ENCODE measurements at regions not wholly inside any gene's neighbourhood (a gene's known extent, or its start where the extent isn't known, plus 50 kb on each side); places are given as distances from the start of the nearest gene placed in this dataset.

GRCh38 chr5:89988129-89988810 is 421.3 kb downstream of the CETN3 start:
- Histone ChIP-seq H3K36me3 (ENCODE audit: control insufficient read depth, insufficient read depth, low read length) (no peaks in the 10 kb centered on the region), H3K27me3 (replicated peaks; ENCODE audit: control insufficient read depth, insufficient read depth, low read length) (no peaks in the 10 kb centered on the region), H3K4me3 (replicated peaks; ENCODE audit: low read depth, low read length) (no peak overlapping the region)
- DNase-seq (ENCODE audit: extremely low read depth, insufficient read length), result no peak
- TF ChIP-seq CTCF (IDR thresholded peaks at IDR 0.05; ENCODE audit: insufficient read depth, low read length, poor library complexity, severe bottlenecking), result no peak

GRCh38 chr5:89983216-89983615 is 426.3 kb downstream of the CETN3 start:
- DNase-seq (ENCODE audit: extremely low read depth, insufficient read length), result no peak
- no peak for TF ChIP-seq CTCF (IDR thresholded peaks at IDR 0.05; ENCODE audit: insufficient read depth, low read length, poor library complexity, severe bottlenecking)
- H3K4me3 ChIP-seq (replicated peaks; ENCODE audit: low read depth, low read length), result no peak overlapping the region

GRCh38 chr5:89981878-89982773 is 427.4 kb downstream of the CETN3 start:
- H3K4me3 ChIP-seq (replicated peaks; ENCODE audit: low read depth, low read length), result no peak overlapping the region
- no peaks in the 10 kb centered on the region for H3K27me3 ChIP-seq (replicated peaks; ENCODE audit: control insufficient read depth, insufficient read depth, low read length)
- DNase-seq (ENCODE audit: extremely low read depth, insufficient read length), result no peak
- no peaks in the 10 kb centered on the region for H3K36me3 ChIP-seq (ENCODE audit: control insufficient read depth, insufficient read depth, low read length)
- TF ChIP-seq CTCF (IDR thresholded peaks at IDR 0.05; ENCODE audit: insufficient read depth, low read length, poor library complexity, severe bottlenecking), result no peak

More at GRCh38 chr5:89983216-89983615, 426.3 kb downstream of the CETN3 start:
- Histone ChIP-seq H3K27me3 (replicated peaks; ENCODE audit: control insufficient read depth, insufficient read depth, low read length) (no peaks in the 10 kb centered on the region), H3K36me3 (ENCODE audit: control insufficient read depth, insufficient read depth, low read length) (no peaks in the 10 kb centered on the region)

GRCh38 chr5:89981021-89981420 is 428.5 kb downstream of the CETN3 start:
- no peak for TF ChIP-seq CTCF (IDR thresholded peaks at IDR 0.05; ENCODE audit: insufficient read depth, low read length, poor library complexity, severe bottlenecking)

GRCh38 chr5:89973516-89973915 is 436.0 kb downstream of the CETN3 start:
- TF ChIP-seq CTCF (IDR thresholded peaks at IDR 0.05; ENCODE audit: insufficient read depth, low read length, poor library complexity, severe bottlenecking), result no peak
- DNase-seq (ENCODE audit: extremely low read depth, insufficient read length), result no peak
- Histone ChIP-seq H3K4me3 (replicated peaks; ENCODE audit: low read depth, low read length) (no peak overlapping the region), H3K27me3 (replicated peaks; ENCODE audit: control insufficient read depth, insufficient read depth, low read length) (no peaks in the 10 kb centered on the region), H3K36me3 (ENCODE audit: control insufficient read depth, insufficient read depth, low read length) (no peaks in the 10 kb centered on the region)

More at GRCh38 chr5:89981021-89981420, 428.5 kb downstream of the CETN3 start:
- no peaks in the 10 kb centered on the region for H3K36me3 ChIP-seq (ENCODE audit: control insufficient read depth, insufficient read depth, low read length)
- no peaks in the 10 kb centered on the region for H3K27me3 ChIP-seq (replicated peaks; ENCODE audit: control insufficient read depth, insufficient read depth, low read length)
- H3K4me3 ChIP-seq (replicated peaks; ENCODE audit: low read depth, low read length), result no peak overlapping the region
- DNase-seq (ENCODE audit: extremely low read depth, insufficient read length), result no peak
